ENCODE measurements at regions not wholly inside any gene's neighbourhood (a gene's known extent, or its start where the extent isn't known, plus 50 kb on each side); places are given as distances from the start of the nearest gene placed in this dataset.

DNA sequence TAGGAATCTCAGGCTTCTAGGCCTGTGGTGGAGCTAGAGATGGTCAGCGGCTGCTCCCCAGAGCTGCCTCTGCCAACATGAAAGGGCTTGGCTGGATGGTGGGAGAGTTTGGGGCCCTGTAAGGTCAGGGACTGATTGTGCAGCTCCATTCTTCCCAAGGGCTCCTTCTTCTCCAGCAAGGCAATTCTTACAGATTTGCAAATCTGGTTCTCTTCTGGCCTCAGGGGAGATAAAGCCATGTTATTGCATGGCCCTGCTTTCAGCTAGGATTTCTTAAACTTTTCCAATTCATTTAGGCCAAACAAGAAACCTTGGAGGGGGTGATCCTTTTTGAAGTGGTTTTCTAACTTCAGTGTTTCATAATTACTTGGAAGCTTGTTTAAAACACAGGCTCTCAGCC, 213.4 kb downstream of the PRDM2 start:
- TF ChIP-seq, protein P1, sequence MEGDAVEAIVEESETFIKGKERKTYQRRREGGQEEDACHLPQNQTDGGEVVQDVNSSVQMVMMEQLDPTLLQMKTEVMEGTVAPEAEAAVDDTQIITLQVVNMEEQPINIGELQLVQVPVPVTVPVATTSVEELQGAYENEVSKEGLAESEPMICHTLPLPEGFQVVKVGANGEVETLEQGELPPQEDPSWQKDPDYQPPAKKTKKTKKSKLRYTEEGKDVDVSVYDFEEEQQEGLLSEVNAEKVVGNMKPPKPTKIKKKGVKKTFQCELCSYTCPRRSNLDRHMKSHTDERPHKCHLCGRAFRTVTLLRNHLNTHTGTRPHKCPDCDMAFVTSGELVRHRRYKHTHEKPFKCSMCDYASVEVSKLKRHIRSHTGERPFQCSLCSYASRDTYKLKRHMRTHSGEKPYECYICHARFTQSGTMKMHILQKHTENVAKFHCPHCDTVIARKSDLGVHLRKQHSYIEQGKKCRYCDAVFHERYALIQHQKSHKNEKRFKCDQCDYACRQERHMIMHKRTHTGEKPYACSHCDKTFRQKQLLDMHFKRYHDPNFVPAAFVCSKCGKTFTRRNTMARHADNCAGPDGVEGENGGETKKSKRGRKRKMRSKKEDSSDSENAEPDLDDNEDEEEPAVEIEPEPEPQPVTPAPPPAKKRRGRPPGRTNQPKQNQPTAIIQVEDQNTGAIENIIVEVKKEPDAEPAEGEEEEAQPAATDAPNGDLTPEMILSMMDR (conservative IDR thresholded peaks at IDR 0.05) = no peak
- TF ChIP-seq ZFX (IDR thresholded peaks at IDR 0.05) = no peak

Measured in C4-2B (cell line).